HUDEP-2 (cell line): ENCODE measurements at regions not wholly inside any gene's neighbourhood (a gene's known extent, or its start where the extent isn't known, plus 50 kb on each side); places are given as distances from the start of the nearest gene placed in this dataset.

Source experiments
- DNase-seq, 76 experiments: peaks; one replicate each; lab custom pipeline; 2025; ENCODE audit not compliant: unreplicated experiment in 76 of 76; lab: John Stamatoyannopoulos, UW

- no peak for DNase-seq
These were observed 287.9 kb upstream of the TRIB2 start for GRCh38 chr2:12428786-12429185.

- DNase-seq: no peak
These were observed 286.8 kb upstream of the TRIB2 start for GRCh38 chr2:12429779-12430406.

GRCh38 chr2:12430407-12431133 lies 286.2 kb upstream of the TRIB2 start:
- DNase-seq: no peak

DNA sequence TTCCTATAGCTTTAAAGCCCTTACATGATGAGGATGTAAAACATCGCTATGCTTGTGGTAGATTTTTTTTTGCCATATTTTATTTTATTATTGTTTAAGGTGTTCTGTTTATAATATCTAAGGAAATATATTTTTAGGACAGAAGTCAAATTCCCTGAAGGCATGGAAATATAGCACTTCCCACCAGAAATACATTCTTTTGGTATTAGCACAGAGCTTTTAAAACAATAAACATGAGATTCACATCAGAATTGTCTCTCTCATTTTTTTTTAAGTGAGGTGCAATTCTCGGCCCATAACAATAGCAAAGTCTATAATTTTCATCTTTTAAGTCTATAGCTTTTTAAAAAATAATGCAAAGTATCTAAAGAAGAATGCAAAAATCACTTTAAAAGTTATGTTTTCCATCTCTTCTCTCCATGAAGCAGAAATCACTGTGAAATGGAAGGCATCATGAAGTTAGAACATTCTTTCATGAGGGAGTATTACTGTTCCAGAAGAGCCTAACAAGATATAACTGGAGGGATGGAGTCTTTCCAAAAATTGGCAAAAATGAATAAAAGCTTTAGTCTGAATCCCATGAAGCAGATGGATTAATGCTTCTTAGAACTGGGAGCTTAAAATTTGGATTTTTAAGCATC lies 283.6 kb upstream of the TRIB2 start:
- DNase-seq: no peak

- DNase-seq: peak in 1 of 76 experiments; percentile 6
These were observed 283.1 kb upstream of the TRIB2 start for GRCh38 chr2:12433626-12433990.

DNA sequence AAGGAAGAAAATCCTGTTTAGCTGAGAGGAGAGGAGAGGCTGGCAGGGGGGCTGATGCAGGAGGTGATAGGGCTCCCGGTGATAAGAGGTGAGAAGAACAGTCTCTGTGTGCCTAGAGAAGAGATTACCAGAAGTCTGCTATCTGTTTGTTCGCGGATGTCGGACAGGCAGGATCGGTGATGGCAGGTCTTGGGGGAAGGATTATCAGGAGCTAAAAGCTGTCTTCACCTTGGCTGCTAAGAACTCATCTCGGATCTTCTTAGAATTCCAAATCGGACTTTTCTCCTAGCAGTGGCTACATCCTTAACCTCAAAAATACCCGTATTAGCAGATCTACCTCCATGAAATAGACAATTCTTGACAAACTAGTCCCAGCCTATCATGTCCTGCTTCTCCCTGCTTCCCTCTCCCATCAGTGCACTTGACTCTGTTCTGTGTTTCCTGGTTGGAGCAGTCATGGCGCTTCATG lies 282.1 kb upstream of the TRIB2 start:
- no peak for DNase-seq

DNA sequence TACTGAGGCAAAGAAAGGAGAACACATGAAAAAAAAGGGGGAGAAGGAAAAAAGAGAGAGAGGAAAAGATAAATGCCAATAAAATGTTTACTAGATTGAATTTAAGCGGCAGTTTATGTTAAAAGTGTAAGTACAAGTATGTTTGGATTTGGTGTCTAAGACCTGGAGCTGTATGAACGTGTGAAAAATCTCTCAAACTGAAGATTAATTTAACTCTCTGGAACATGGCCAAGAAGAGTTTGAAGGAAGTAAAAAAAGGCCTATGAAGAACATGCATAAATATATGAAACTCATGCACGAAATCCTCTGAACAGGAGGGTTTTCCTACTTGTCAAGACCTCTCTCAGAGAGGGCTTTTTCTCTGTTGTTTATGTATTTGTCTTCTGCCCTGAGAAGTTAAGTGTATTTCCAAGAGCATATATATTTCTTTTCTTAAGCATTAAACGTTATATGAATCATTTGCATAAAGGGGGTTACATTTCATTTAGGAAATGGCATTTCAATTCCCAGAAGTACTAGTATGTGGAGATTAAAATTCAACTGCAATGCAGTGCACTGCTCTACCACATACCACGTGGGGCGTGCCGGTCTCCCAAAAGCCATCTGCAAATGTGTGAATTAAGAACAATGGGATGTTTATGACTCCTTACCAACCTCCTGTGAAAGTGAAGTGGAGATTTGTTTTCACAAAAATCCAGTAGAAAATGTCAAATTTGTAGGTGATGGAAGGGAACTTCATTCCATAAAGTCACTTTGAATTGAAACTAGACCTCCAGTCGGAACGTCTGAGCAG lies 281.1 kb upstream of the TRIB2 start:
- DNase-seq: no peak

DNA sequence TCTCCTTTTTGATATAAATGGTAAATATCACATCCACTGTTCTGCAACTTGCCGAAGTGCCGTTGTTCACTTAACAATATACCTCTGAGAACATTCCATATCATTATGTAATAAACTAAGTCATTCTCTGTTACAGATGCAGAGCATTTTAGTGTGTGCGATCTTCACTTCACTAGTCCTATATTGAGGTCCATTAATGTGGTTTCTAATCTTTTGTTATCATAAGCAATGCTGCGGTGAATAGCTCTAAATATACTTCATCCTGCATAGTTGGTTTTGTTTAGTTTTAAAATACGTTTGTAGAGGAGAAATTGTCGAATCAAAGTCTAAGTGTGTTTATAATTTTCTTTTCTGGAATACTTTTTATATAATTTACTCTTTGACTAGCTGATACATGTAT lies 280.3 kb upstream of the TRIB2 start:
- no peak for DNase-seq

GRCh38 chr2:12436935-12437561 lies 279.7 kb upstream of the TRIB2 start:
- DNase-seq: no peak

DNA sequence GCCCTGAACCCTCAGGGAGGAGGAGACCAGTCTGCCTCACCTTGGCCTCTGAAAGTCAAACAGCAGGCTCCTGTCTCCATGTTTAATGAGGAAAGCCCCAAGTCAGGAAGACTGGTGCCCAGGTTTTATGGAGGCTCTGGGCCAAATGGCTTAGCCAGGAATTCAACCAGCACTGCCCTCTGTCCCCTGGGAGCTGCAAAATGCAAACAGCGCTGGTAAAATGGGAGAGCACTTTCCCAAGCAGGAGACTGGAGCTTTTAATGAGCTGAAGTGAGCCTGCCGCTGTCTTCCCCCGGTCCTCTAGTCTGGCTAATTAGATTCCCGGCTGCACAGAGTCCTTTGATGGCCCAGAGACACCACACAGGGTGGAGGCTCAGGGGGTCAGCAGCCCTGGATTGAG lies 276.0 kb upstream of the TRIB2 start:
- DNase-seq: no peak

DNA sequence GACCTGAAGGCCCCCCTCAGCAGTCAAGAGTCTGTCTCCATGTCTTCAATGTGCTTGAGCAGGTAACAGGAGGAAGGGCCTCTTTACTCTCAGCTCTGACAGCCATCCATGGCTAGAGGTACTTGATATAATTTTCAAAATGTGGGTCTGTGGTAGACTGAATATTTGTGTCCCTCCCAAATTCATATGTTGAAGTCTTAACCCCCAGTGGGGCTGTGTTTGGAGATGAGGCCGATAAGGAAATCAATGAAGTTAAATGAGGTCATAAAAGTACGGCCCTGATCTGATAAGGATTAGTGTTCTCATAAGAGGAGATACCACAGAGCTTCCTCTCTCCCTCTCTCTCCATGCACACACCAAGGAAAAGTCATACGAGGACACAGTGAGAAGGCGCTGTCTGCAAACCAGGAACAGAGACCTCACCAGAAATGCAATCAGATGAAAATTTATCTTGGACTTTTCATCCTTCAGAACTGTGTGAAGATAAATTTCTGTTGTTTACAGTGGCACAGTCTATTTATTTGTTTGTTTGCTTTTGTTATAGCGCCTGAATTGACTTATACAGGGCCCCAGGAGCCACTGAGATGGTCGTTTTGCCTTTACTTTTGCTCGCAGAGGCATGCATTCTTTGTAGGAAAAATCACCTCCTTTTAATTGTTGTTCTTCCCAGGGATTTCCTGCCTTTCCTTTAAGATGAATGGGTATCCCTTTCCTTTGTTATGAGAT lies 274.8 kb upstream of the TRIB2 start:
- no peak for DNase-seq

DNA sequence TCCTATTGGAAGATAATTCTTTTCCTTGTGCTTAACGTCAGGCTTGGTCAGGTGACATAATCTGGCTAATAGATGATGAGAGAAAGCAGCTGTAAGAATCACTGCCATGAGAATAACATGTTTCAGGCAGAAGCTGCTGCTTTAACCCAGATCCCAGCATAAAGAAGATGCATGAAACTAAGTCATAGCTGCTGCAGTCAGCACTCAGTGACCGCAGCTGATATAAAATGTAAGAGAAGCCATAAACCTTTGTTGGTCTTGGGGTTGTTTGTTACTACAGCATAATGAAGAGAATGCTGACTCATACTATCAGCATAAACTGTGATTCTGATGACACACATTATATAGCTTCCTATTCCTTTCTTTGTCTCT lies 274.3 kb upstream of the TRIB2 start:
- no peak for DNase-seq

DNA sequence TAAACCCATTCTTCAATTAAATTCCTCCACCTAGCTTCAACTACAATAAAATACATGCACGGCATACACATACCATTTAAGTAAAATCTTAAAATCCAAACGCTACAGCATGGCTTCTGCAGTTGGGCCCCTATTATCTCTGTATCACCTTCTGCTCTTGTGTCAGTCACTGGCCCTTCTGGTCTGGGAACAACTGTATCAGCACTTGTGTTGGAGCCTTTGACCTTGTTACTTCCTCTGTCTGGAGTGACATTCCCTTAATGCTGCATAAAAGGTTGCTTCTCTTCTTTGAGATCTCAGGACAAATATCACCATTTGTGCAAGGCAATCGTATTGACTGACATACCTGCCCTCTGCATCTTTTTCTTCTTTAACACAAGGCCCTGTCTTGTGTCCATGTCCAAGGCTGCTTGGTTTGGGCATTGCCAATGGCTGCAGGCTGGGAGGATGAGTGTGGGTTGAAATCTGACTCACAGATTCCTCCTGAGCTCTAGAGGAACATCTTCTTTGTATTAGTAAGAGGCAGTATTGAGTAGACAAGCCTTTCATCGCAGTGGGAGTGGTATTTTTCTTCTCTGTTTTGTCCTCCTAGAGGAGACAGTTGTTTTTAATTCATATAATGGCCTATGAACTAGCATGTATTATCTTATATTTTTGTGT lies 267.8 kb upstream of the TRIB2 start:
- DNase-seq: peak in 9 of 76 experiments; percentile 0 to 41 (median 21)

- DNase-seq: peak in 47 of 76 experiments; percentile 1 to 89 (median 40)
These were observed 265.0 kb upstream of the TRIB2 start for GRCh38 chr2:12451726-12452125.

GRCh38 chr2:12452185-12452584 lies 264.6 kb upstream of the TRIB2 start:
- DNase-seq: peak in 7 of 76 experiments; percentile 1 to 63 (median 35)

DNA sequence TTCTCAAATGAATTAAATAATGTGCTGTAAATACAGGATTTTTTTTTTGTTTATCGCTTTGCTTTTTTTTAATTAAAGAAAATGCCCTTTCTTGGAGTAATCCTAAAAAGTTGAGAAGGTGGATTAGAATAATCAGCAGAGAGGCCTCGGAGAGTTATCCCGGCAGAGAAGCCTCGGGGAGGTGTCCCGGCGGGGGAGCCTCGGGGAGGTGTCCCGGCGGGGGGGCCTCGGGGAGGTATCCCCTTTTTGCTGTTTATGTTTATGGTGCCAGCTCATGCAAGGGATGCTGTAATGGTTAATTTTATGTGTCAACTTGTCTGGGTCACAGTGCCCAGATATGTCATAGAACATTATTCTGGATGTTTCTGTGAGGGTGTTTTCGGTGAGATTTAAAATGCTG lies 263.0 kb upstream of the TRIB2 start:
- no peak for DNase-seq

DNA sequence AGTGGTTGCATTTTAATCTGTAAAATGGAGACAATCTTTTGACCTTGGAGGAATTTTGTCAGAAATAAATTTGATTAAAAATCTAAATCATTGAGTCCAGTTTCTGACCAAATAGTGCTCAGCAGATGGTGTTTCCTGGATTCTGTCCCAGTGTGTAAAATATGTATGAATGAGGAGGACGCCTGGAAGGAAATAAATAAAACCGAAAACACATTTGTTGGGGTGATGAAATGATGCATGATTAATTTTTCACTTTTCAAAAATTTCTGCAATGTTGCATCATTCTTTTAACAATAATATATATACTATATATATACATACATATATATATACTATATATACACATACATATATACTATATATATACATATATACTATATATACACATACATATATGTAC lies 261.1 kb upstream of the TRIB2 start:
- no peak for DNase-seq

- peak in 72 of 76 experiments; percentile 8 to 87 (median 62) for DNase-seq
These were observed 260.2 kb upstream of the TRIB2 start for GRCh38 chr2:12456293-12457106.

- DNase-seq: no peak
These were observed 258.9 kb upstream of the TRIB2 start for GRCh38 chr2:12457831-12458230.
